SK-N-MC (cell line): ENCODE measurements at regions not wholly inside any gene's neighbourhood (a gene's known extent, or its start where the extent isn't known, plus 50 kb on each side); places are given as distances from the start of the nearest gene placed in this dataset.

Experiments
- DNase-seq: peaks from one replicate; pipeline ENCODE4 v3.0.0-alpha.2; 2011; ENCODE audit warnings: low read depth, low spot score
- H3K27ac ChIP-seq: fragments of 200-600 bp; sonication (generic); 2 replicates; pipeline ENCODE4 v1.5.1; 2016; ENCODE audit warnings: mixed run types
- H3K36me3 ChIP-seq: fragments of 200-600 bp; sonication (generic); 2 replicates; pipeline ENCODE4 v1.6.1; 2017; ENCODE audit warnings: antibody characterized with exemption, low read length, mixed read lengths; ENCODE audit not compliant: insufficient read depth
- H3K4me3 ChIP-seq: fragments of 200-600 bp; sonication (generic); 2 replicates; pipeline ENCODE4 v1.5.1; 2016
- H3K9ac ChIP-seq: fragments of 200-600 bp; sonication (generic); 2 replicates; pipeline ENCODE4 v1.8.0; 2017; ENCODE audit warnings: mixed run types, mixed read lengths; ENCODE audit not compliant: insufficient read length
- H3K9me3 ChIP-seq: fragments of 200-600 bp; sonication (generic); 2 replicates; pipeline ENCODE4 v1.6.1; 2017; ENCODE audit warnings: low read depth, mild to moderate bottlenecking, antibody characterized with exemption, low read length, moderate library complexity, mixed read lengths
- EZH2 ChIP-seq: fragments of 200-600 bp; sonication (generic); IDR thresholded peaks from one replicate; pipeline ENCODE4 v1.6.1; 2017; ENCODE audit warnings: antibody characterized with exemption
- FOXP2 ChIP-seq: optimal IDR thresholded peaks from 2 replicates; pipeline ENCODE3; 2011; ENCODE audit warnings: mild to moderate bottlenecking, moderate library complexity; ENCODE audit not compliant: insufficient read depth; ENCODE audit errors: extremely low read length, control extremely low read depth
- POLR2AphosphoS5 ChIP-seq: IDR thresholded peaks from 2 replicates; pipeline ENCODE4 v1.6.1; 2012; ENCODE audit warnings: mild to moderate bottlenecking, low read depth, low read length, borderline replicate concordance

GRCh38 chr18:72329533-72329932 lies 214.6 kb downstream of the CBLN2 start:
- no peak for DNase-seq
- H3K9ac ChIP-seq, result no peak overlapping the region
- TF ChIP-seq EZH2 (no peak), FOXP2 (no peak), POLR2AphosphoS5 (no peak)
- H3K27ac ChIP-seq, result no peak overlapping the region
- H3K4me3 ChIP-seq, result no peak overlapping the region
- no peaks in the 10 kb centered on the region for H3K36me3 ChIP-seq
- H3K9me3 ChIP-seq, result no peaks in the 10 kb centered on the region

- no peaks in the 10 kb centered on the region for H3K9me3 ChIP-seq
- DNase-seq, result no peak
- no peak overlapping the region for H3K27ac ChIP-seq
- H3K9ac ChIP-seq, result no peak overlapping the region
- no peaks in the 10 kb centered on the region for H3K36me3 ChIP-seq
- H3K4me3 ChIP-seq, result no peak overlapping the region
- no peak for TF ChIP-seq FOXP2
- no peak for TF ChIP-seq POLR2AphosphoS5
- TF ChIP-seq EZH2, result no peak
Observed at GRCh38 chr18:72325307-72325706, 218.8 kb downstream of the CBLN2 start.

GRCh38 chr18:72324677-72325076 lies 219.5 kb downstream of the CBLN2 start:
- TF ChIP-seq FOXP2 (no peak), POLR2AphosphoS5 (no peak), EZH2 (no peak)
- no peaks in the 10 kb centered on the region for H3K9me3 ChIP-seq

GRCh38 chr18:72316497-72316896 lies 227.6 kb downstream of the CBLN2 start:
- Histone ChIP-seq H3K27ac (no peak overlapping the region), H3K9me3 (no peaks in the 10 kb centered on the region), H3K9ac (no peak overlapping the region), H3K4me3 (no peak overlapping the region), H3K36me3 (no peaks in the 10 kb centered on the region)
- TF ChIP-seq FOXP2 (no peak), EZH2 (no peak), POLR2AphosphoS5 (no peak)
- no peak for DNase-seq

More at GRCh38 chr18:72324677-72325076, 219.5 kb downstream of the CBLN2 start:
- H3K9ac ChIP-seq, result no peak overlapping the region
- H3K4me3 ChIP-seq, result no peak overlapping the region
- H3K36me3 ChIP-seq, result no peaks in the 10 kb centered on the region
- DNase-seq, result no peak
- H3K27ac ChIP-seq, result no peak overlapping the region

- no peak for DNase-seq
- TF ChIP-seq FOXP2 (no peak), POLR2AphosphoS5 (no peak), EZH2 (no peak)
- H3K36me3 ChIP-seq, result no peaks in the 10 kb centered on the region
- no peak overlapping the region for H3K9ac ChIP-seq
- H3K27ac ChIP-seq, result no peak overlapping the region
- no peaks in the 10 kb centered on the region for H3K9me3 ChIP-seq
- no peak overlapping the region for H3K4me3 ChIP-seq
Observed at GRCh38 chr18:72283148-72283925, 260.8 kb downstream of the CBLN2 start.

GRCh38 chr18:72273025-72273424 lies 271.1 kb downstream of the CBLN2 start:
- no peak for DNase-seq
- no peaks in the 10 kb centered on the region for H3K9me3 ChIP-seq
- H3K27ac ChIP-seq, result no peak overlapping the region
- TF ChIP-seq FOXP2 (no peak), EZH2 (no peak), POLR2AphosphoS5 (no peak)
- H3K9ac ChIP-seq, result no peak overlapping the region
- no peaks in the 10 kb centered on the region for H3K36me3 ChIP-seq
- H3K4me3 ChIP-seq, result no peak overlapping the region

- no peak overlapping the region for H3K9ac ChIP-seq
- no peak overlapping the region for H3K4me3 ChIP-seq
- TF ChIP-seq EZH2 (no peak), FOXP2 (no peak), POLR2AphosphoS5 (no peak)
- DNase-seq, result no peak
- H3K36me3 ChIP-seq, result no peaks in the 10 kb centered on the region
- H3K27ac ChIP-seq, result no peak overlapping the region
- no peaks in the 10 kb centered on the region for H3K9me3 ChIP-seq
Observed at GRCh38 chr18:72261590-72261989, 282.6 kb downstream of the CBLN2 start.

- no peak for DNase-seq
- Histone ChIP-seq H3K27ac (no peak overlapping the region), H3K9ac (no peak overlapping the region), H3K9me3 (no peaks in the 10 kb centered on the region), H3K4me3 (no peak overlapping the region), H3K36me3 (no peaks in the 10 kb centered on the region)
- TF ChIP-seq FOXP2 (no peak), POLR2AphosphoS5 (no peak), EZH2 (no peak)
Observed at GRCh38 chr18:72246076-72246475, 298.1 kb downstream of the CBLN2 start.

- Histone ChIP-seq H3K27ac (no peak overlapping the region), H3K9me3 (no peaks in the 10 kb centered on the region), H3K4me3 (no peak overlapping the region), H3K9ac (no peak overlapping the region), H3K36me3 (no peaks in the 10 kb centered on the region)
- no peak for TF ChIP-seq FOXP2
- no peak for TF ChIP-seq POLR2AphosphoS5
- TF ChIP-seq EZH2, result no peak
- DNase-seq, result no peak
Observed at GRCh38 chr18:72235422-72235821, 308.7 kb downstream of the CBLN2 start.
